ENCODE measurements at regions not wholly inside any gene's neighbourhood (a gene's known extent, or its start where the extent isn't known, plus 50 kb on each side); places are given as distances from the start of the nearest gene placed in this dataset.

DNA sequence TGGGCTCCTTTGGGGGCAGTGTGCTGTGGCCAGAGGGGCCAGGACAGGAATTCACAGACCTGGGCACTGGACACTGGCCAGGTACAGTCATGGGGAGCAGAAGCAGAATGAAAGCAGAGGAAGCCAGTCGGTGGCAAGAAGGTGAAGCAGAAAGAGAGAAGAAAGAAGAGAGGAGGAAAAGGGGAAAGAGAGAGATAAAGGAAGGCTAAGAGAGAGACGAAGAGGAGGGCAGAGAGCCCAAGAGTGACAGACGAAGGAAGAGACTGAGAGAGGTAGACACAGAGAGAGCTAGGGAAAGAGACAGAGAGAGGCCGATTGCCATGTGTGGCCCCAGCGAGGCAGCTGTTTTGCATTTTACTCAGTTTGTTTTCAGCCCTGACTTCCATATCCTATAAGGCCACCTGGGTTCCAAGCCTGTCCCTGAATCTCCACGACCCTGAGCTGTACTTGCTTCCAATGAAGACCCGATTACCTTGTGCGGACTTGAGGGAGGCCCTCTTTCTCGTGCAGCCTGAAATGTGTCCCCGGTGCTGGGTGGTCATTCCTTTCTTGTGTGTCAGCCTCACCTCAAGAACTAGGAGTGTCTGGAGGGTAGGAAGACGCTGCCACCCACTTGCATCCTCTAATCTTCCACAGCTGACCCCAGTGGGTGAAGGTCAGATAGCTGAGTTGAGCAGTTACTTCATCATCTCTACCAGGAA is 73.9 kb downstream of the LSM3 start:
- WGBS (ENCODE audit: extremely low coverage, insufficient coverage, low lambda C conversion rate), result no CpG with 5 or more reads among the region's 11 CpGs
- Histone ChIP-seq H3K36me3 (ENCODE audit: control insufficient read depth, insufficient read depth, low read length) (no peaks in the 10 kb centered on the region), H2BK5ac (ENCODE audit: low read length) (no peak overlapping the region), H3K4me3 (ENCODE audit: low read length) (no peak overlapping the region), H2AK5ac (ENCODE audit: low read length) (no peak overlapping the region), H2BK120ac (ENCODE audit: low read depth, low read length) (no peak overlapping the region), H4K8ac (ENCODE audit: low read depth, low read length) (no peak overlapping the region), H3K4me2 (ENCODE audit: low read length) (no peak overlapping the region), H3K27ac (ENCODE audit: low read depth, low read length) (no peak overlapping the region), H2BK15ac (replicated peaks; ENCODE audit: low read depth) (no peak overlapping the region), H3K56ac (ENCODE audit: low read length) (no peak overlapping the region), H3K4me1 (ENCODE audit: control insufficient read depth, low read depth, low read length) (no peaks in the 10 kb centered on the region), H3K4ac (ENCODE audit: low read depth, low read length) (no peak overlapping the region), H4K5ac (ENCODE audit: low read length) (no peak overlapping the region), H3K23ac (ENCODE audit: low read length) (no peak overlapping the region), H3K79me2 (ENCODE audit: control insufficient read depth, insufficient read depth, low read length) (no peaks in the 10 kb centered on the region), H3K9ac (ENCODE audit: low read length) (no peak overlapping the region), H3K27me3 (ENCODE audit: insufficient read depth, low read length, poor library complexity) (no peaks in the 10 kb centered on the region), H3K79me1 (ENCODE audit: low read length) (no peaks in the 10 kb centered on the region), H3K18ac (ENCODE audit: low read length) (no peak overlapping the region)
- no peak for DNase-seq

DNA sequence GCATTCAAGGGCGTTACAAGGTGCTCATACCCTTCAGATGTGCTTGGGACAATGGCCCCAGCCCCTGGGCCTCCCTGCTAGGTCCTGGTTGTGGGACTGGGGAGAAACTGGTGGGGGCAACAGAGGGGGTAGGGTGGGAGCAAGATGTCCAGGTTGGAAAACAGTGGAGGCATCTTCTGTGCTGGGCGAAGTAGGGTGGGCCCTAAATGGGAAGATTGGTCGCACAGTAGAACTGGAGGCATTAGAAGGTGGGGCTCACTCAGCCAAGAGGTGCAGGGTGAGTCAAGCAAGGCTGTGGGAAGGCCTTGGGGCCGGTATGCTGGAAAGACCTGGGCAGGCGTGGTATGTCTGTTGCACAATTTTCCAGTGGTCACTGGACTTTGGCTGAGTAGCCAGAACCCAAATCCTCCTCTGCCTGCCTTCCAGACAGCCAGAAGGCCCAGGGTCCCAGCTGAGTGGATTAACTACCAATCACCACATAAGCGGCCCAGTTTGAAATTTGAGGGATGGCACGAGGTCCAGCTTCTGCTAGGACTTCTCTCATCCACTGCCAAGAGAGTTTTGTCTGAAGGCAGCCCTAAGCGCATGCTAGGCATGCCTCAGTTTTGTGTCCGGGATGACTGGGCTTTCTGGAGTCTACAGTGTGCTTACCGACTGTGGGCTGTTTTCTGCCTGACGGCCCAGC is 74.5 kb downstream of the LSM3 start:
- Histone ChIP-seq H2BK120ac (ENCODE audit: low read depth, low read length) (no peak overlapping the region), H2AK5ac (ENCODE audit: low read length) (no peak overlapping the region), H4K5ac (ENCODE audit: low read length) (no peak overlapping the region), H3K79me2 (ENCODE audit: control insufficient read depth, insufficient read depth, low read length) (no peaks in the 10 kb centered on the region), H3K4me1 (ENCODE audit: control insufficient read depth, low read depth, low read length) (no peaks in the 10 kb centered on the region), H3K9ac (ENCODE audit: low read length) (no peak overlapping the region), H3K27ac (ENCODE audit: low read depth, low read length) (no peak overlapping the region), H3K23ac (ENCODE audit: low read length) (no peak overlapping the region), H3K4me3 (ENCODE audit: low read length) (no peak overlapping the region), H3K36me3 (ENCODE audit: control insufficient read depth, insufficient read depth, low read length) (no peaks in the 10 kb centered on the region), H3K27me3 (ENCODE audit: insufficient read depth, low read length, poor library complexity) (no peaks in the 10 kb centered on the region), H3K4ac (ENCODE audit: low read depth, low read length) (no peak overlapping the region), H3K56ac (ENCODE audit: low read length) (no peak overlapping the region), H3K79me1 (ENCODE audit: low read length) (no peaks in the 10 kb centered on the region), H3K4me2 (ENCODE audit: low read length) (no peak overlapping the region), H3K18ac (ENCODE audit: low read length) (no peak overlapping the region), H4K8ac (ENCODE audit: low read depth, low read length) (no peak overlapping the region), H2BK5ac (ENCODE audit: low read length) (no peak overlapping the region), H2BK15ac (replicated peaks; ENCODE audit: low read depth) (no peak overlapping the region)
- DNase-seq, result no peak
- WGBS (ENCODE audit: extremely low coverage, insufficient coverage, low lambda C conversion rate), result no CpG with 5 or more reads among the region's 11 CpGs

DNA sequence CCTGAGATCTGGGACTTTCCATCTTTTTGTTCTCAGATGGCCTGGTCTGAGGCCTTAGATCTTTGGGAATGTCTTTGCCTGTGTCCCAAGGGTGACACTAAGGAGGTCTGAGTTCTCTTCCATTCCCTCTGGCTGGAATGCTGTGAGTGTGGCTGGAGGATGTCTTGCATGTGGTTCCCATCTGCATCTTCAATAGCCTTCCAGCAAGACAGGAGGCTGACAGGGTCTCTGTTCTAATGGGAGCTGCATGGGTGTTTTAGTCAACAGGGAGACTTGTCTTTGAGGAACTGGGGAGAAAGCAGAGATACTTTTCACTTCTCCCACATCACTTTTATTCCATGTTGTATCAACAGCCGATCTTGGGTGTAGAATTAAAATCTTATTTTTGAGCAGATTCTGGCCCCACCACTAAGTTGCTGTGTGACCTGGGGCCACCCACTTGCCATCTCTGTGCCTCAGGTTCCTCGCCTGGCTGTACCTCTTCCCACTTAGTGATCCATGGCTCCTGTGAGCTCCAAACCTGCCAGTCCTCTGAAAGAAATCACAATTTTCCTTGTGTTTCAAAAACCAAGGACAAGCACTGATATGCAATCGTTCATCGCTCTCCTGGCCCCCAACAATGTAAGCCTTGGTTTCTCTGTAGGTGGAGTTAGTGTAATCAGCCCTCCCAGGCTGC is 75.2 kb downstream of the LSM3 start:
- H4K5ac ChIP-seq (ENCODE audit: low read length), result no peak overlapping the region
- H3K36me3 ChIP-seq (ENCODE audit: control insufficient read depth, insufficient read depth, low read length), result no peaks in the 10 kb centered on the region
- H2BK120ac ChIP-seq (ENCODE audit: low read depth, low read length), result no peak overlapping the region
- no peak for DNase-seq
- H3K27ac ChIP-seq (ENCODE audit: low read depth, low read length), result no peak overlapping the region
- no peak overlapping the region for H4K8ac ChIP-seq (ENCODE audit: low read depth, low read length)
- no peaks in the 10 kb centered on the region for H3K79me1 ChIP-seq (ENCODE audit: low read length)
- H3K4ac ChIP-seq (ENCODE audit: low read depth, low read length), result no peak overlapping the region
- no peaks in the 10 kb centered on the region for H3K27me3 ChIP-seq (ENCODE audit: insufficient read depth, low read length, poor library complexity)
- no peaks in the 10 kb centered on the region for H3K4me1 ChIP-seq (ENCODE audit: control insufficient read depth, low read depth, low read length)
- H3K18ac ChIP-seq (ENCODE audit: low read length), result no peak overlapping the region
- no peak overlapping the region for H2BK5ac ChIP-seq (ENCODE audit: low read length)
- no peak overlapping the region for H3K9ac ChIP-seq (ENCODE audit: low read length)
- no peak overlapping the region for H2BK15ac ChIP-seq (replicated peaks; ENCODE audit: low read depth)
- no CpG with 5 or more reads among the region's 4 CpGs for WGBS (ENCODE audit: extremely low coverage, insufficient coverage, low lambda C conversion rate)
- H3K23ac ChIP-seq (ENCODE audit: low read length), result no peak overlapping the region
- H3K79me2 ChIP-seq (ENCODE audit: control insufficient read depth, insufficient read depth, low read length), result no peaks in the 10 kb centered on the region
- no peak overlapping the region for H3K56ac ChIP-seq (ENCODE audit: low read length)
- H3K4me2 ChIP-seq (ENCODE audit: low read length), result no peak overlapping the region
- no peak overlapping the region for H3K4me3 ChIP-seq (ENCODE audit: low read length)
- H2AK5ac ChIP-seq (ENCODE audit: low read length), result no peak overlapping the region

DNA sequence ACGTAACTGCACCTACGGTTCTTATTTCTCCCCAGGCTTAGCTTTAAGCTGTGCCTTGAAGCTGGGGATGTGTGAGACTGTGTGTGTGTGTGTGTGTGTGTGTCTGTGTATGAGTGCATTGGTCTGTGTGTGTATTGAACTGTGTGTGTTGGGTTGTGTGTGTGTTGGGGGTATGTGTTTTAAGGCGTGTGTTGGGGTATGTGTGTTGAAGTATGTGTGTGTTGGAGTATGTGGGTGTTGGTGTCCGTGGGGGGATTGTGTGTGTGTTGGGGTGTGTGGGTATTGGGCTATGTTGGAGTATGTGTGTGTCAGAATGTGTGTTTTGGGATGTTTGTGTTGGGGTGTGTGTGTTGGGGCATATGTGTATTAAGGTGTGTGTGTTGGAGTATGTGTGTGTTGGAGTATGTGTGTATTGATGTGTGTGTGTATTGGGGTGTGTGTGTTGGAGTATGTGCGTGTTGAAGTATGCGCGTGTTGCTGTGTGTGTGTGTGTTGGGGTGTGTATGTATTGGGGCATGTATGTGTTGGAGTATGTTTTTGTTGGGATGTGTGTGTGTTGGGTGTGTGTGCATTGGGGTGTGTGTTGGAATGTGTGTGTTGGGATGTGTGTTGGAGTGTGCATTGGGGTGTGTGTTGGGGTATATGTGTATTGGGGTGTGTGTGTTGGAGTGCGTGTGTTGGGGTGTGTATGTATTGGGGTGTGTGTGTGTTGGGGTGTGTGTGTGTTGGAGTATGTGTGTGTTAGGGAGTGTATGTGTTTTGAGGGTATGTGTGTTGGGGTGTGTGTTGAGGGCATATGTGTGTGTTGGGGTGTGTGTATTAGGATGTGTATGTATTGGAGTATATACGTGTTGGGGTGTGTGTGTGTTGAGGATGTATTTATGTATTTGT is 76.4 kb downstream of the LSM3 start:
- no peaks in the 10 kb centered on the region for H3K79me2 ChIP-seq (ENCODE audit: control insufficient read depth, insufficient read depth, low read length)
- no peak overlapping the region for H3K56ac ChIP-seq (ENCODE audit: low read length)
- no peak overlapping the region for H3K9ac ChIP-seq (ENCODE audit: low read length)
- H3K18ac ChIP-seq (ENCODE audit: low read length), result no peak overlapping the region
- H3K4me3 ChIP-seq (ENCODE audit: low read length), result no peak overlapping the region
- no peak overlapping the region for H2BK15ac ChIP-seq (replicated peaks; ENCODE audit: low read depth)
- H3K27me3 ChIP-seq (ENCODE audit: insufficient read depth, low read length, poor library complexity), result no peaks in the 10 kb centered on the region
- no peaks in the 10 kb centered on the region for H3K4me1 ChIP-seq (ENCODE audit: control insufficient read depth, low read depth, low read length)
- H3K36me3 ChIP-seq (ENCODE audit: control insufficient read depth, insufficient read depth, low read length), result no peaks in the 10 kb centered on the region
- H2BK5ac ChIP-seq (ENCODE audit: low read length), result no peak overlapping the region
- no peak overlapping the region for H3K27ac ChIP-seq (ENCODE audit: low read depth, low read length)
- 86% methylated on average over 7 of the region's 9 CpGs for WGBS (ENCODE audit: extremely low coverage, insufficient coverage, low lambda C conversion rate)
- DNase-seq, result no peak
- no peak overlapping the region for H4K8ac ChIP-seq (ENCODE audit: low read depth, low read length)
- H4K5ac ChIP-seq (ENCODE audit: low read length), result no peak overlapping the region
- no peaks in the 10 kb centered on the region for H3K79me1 ChIP-seq (ENCODE audit: low read length)
- H2BK120ac ChIP-seq (ENCODE audit: low read depth, low read length), result no peak overlapping the region
- H3K23ac ChIP-seq (ENCODE audit: low read length), result no peak overlapping the region
- no peak overlapping the region for H2AK5ac ChIP-seq (ENCODE audit: low read length)
- H3K4ac ChIP-seq (ENCODE audit: low read depth, low read length), result no peak overlapping the region
- no peak overlapping the region for H3K4me2 ChIP-seq (ENCODE audit: low read length)

DNA sequence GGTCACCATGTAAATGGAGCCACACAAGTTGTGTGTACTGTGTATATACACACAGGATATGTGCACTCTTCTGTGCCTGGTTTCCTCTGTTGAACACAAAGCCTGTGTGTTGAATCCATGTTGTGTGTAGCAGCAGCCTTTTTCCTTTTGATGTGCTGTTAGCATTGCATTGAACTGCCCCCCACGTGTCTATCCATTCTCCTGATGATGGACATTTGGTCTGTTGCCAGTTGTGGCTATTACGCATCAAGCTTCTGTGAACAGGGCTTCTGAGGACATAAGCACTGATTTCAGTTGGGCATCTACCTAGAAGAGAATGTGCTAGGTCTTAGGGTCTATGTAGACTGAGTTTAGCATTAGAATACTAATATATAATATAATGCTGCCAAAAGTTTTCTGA is 77.4 kb downstream of the LSM3 start:
- Histone ChIP-seq H3K36me3 (ENCODE audit: control insufficient read depth, insufficient read depth, low read length) (no peaks in the 10 kb centered on the region), H3K56ac (ENCODE audit: low read length) (no peak overlapping the region), H3K18ac (ENCODE audit: low read length) (no peak overlapping the region), H3K79me2 (ENCODE audit: control insufficient read depth, insufficient read depth, low read length) (no peaks in the 10 kb centered on the region), H3K4me2 (ENCODE audit: low read length) (no peak overlapping the region), H3K79me1 (ENCODE audit: low read length) (no peaks in the 10 kb centered on the region), H3K23ac (ENCODE audit: low read length) (no peak overlapping the region), H3K4ac (ENCODE audit: low read depth, low read length) (no peak overlapping the region), H3K9ac (ENCODE audit: low read length) (no peak overlapping the region), H4K5ac (ENCODE audit: low read length) (no peak overlapping the region), H2AK5ac (ENCODE audit: low read length) (no peak overlapping the region), H2BK5ac (ENCODE audit: low read length) (no peak overlapping the region), H3K27me3 (ENCODE audit: insufficient read depth, low read length, poor library complexity) (no peaks in the 10 kb centered on the region), H3K4me3 (ENCODE audit: low read length) (no peak overlapping the region), H3K4me1 (ENCODE audit: control insufficient read depth, low read depth, low read length) (no peaks in the 10 kb centered on the region), H2BK120ac (ENCODE audit: low read depth, low read length) (no peak overlapping the region), H2BK15ac (replicated peaks; ENCODE audit: low read depth) (no peak overlapping the region), H4K8ac (ENCODE audit: low read depth, low read length) (no peak overlapping the region), H3K27ac (ENCODE audit: low read depth, low read length) (no peak overlapping the region)
- DNase-seq, result no peak
- no CpG with 5 or more reads among the region's 2 CpGs for WGBS (ENCODE audit: extremely low coverage, insufficient coverage, low lambda C conversion rate)
